ENCODE measurements at regions not wholly inside any gene's neighbourhood (a gene's known extent, or its start where the extent isn't known, plus 50 kb on each side); places are given as distances from the start of the nearest gene placed in this dataset.

DNA sequence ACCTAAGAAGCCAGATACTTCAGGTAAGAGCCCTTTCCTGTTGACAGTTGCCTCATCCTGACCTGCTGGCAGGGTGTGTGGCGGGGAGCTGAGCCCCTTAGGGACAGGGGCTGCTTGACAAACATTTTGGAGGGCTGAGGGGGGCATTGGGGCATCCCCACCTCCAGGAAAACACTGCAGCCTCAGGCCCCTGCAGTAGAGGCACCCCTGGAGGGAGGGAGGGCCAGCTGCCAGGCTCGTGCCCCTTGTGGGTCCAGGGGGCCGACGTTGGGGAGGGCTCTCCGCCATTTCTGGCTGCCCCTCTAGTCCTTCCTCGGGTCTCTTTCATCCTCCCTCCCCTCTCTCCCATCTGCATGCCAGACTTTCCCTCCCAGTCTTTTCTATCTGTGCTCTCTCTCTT is 177.3 kb downstream of the RPS24 start:
- no peak for TF ChIP-seq SUZ12 (IDR thresholded peaks at IDR 0.05; ENCODE audit: extremely low read depth, insufficient read depth, insufficient read length)
- TF ChIP-seq YY1 (IDR thresholded peaks at IDR 0.05; ENCODE audit: insufficient read depth, insufficient read length) = no peak
